DOHH2 (cell line): ENCODE measurements at regions not wholly inside any gene's neighbourhood (a gene's known extent, or its start where the extent isn't known, plus 50 kb on each side); places are given as distances from the start of the nearest gene placed in this dataset.

Experiments used
- H3F3A ChIP-seq: fragments of 200-600 bp; sonication (generic), shearing (Covaris generic); 2 replicates; pipeline ENCODE4 v1.6.0; 2016; ENCODE audit warnings: antibody characterized with exemption, mild to moderate bottlenecking; ENCODE audit not compliant: control insufficient read depth, insufficient read depth
- H3K27ac ChIP-seq: fragments of 200-600 bp; sonication (generic); 2 replicates; pipeline ENCODE4 v1.5.1; 2014; ENCODE audit warnings: low read depth, mild to moderate bottlenecking, low read length, moderate library complexity
- H3K27me3 ChIP-seq: fragments of 200-600 bp; sonication (generic); 2 replicates; pipeline ENCODE4 v1.6.1; 2014; ENCODE audit warnings: mild to moderate bottlenecking, low read length, mixed read lengths; ENCODE audit not compliant: control insufficient read depth
- H3K36me3 ChIP-seq: fragments of 200-600 bp; sonication (generic); 2 replicates; pipeline ENCODE4 v1.6.1; 2014; ENCODE audit warnings: mild to moderate bottlenecking, low read length, moderate library complexity, mixed read lengths; ENCODE audit not compliant: control insufficient read depth
- H3K4me1 ChIP-seq: fragments of 200-600 bp; sonication (generic); 2 replicates; pipeline ENCODE4 v1.6.1; 2014; ENCODE audit warnings: mild to moderate bottlenecking, low read length, mixed read lengths; ENCODE audit not compliant: control insufficient read depth
- H3K4me2 ChIP-seq: fragments of 200-600 bp; sonication (generic); 2 replicates; pipeline ENCODE4 v1.6.0; 2014; ENCODE audit warnings: mild to moderate bottlenecking, low read length, moderate library complexity
- H3K4me3 ChIP-seq: fragments of 200-600 bp; sonication (generic); 2 replicates; pipeline ENCODE4 v1.5.1; 2014; ENCODE audit warnings: mild to moderate bottlenecking, low read length, mixed read lengths
- H3K79me2 ChIP-seq: fragments of 200-600 bp; sonication (generic); 2 replicates; pipeline ENCODE4 v1.6.1; 2014; ENCODE audit warnings: mild to moderate bottlenecking, low read length, mixed read lengths; ENCODE audit not compliant: control insufficient read depth
- H3K9me2 ChIP-seq: fragments of 200-600 bp; sonication (generic); replicated peaks from 2 replicates; pipeline ENCODE4 v1.6.1; 2014; ENCODE audit warnings: mild to moderate bottlenecking, low read length, mixed read lengths; ENCODE audit not compliant: control insufficient read depth
- H3K9me3 ChIP-seq: fragments of 200-600 bp; sonication (generic); 2 replicates; pipeline ENCODE4 v1.6.1; 2014; ENCODE audit warnings: antibody characterized with exemption, low read length, mixed read lengths; ENCODE audit not compliant: control insufficient read depth, insufficient read depth
- H4K20me1 ChIP-seq: fragments of 200-600 bp; sonication (generic); 2 replicates; pipeline ENCODE4 v1.6.0; 2014; ENCODE audit warnings: low read depth, mild to moderate bottlenecking, antibody characterized with exemption, low read length, moderate library complexity; ENCODE audit not compliant: control insufficient read depth, insufficient read depth
- EZH2phosphoT487 ChIP-seq: fragments of 200-600 bp; sonication (generic); IDR thresholded peaks from 2 replicates; pipeline ENCODE4 v1.6.1; 2017; ENCODE audit warnings: borderline replicate concordance, mild to moderate bottlenecking, antibody characterized with exemption, low read length, moderate library complexity, mixed read lengths
- TF ChIP-seq, protein P1 (sequence below): fragments of 200-600 bp; sonication (generic); IDR thresholded peaks from one replicate; pipeline ENCODE4 v1.5.1; 2014; ENCODE audit warnings: antibody characterized with exemption, mild to moderate bottlenecking, low read depth, low read length; ENCODE audit not compliant: poor library complexity, severe bottlenecking

- no peaks in the 10 kb centered on the region for H3K9me2 ChIP-seq
- no peak overlapping the region for H3K4me3 ChIP-seq
- H3K4me2 ChIP-seq = no peak overlapping the region
- H3K27me3 ChIP-seq = peaks cover 5% of the 10 kb centered on the region; the same call in 1 of the 2 replicates
- TF ChIP-seq, protein P1, sequence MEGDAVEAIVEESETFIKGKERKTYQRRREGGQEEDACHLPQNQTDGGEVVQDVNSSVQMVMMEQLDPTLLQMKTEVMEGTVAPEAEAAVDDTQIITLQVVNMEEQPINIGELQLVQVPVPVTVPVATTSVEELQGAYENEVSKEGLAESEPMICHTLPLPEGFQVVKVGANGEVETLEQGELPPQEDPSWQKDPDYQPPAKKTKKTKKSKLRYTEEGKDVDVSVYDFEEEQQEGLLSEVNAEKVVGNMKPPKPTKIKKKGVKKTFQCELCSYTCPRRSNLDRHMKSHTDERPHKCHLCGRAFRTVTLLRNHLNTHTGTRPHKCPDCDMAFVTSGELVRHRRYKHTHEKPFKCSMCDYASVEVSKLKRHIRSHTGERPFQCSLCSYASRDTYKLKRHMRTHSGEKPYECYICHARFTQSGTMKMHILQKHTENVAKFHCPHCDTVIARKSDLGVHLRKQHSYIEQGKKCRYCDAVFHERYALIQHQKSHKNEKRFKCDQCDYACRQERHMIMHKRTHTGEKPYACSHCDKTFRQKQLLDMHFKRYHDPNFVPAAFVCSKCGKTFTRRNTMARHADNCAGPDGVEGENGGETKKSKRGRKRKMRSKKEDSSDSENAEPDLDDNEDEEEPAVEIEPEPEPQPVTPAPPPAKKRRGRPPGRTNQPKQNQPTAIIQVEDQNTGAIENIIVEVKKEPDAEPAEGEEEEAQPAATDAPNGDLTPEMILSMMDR = no peak
- no peak for TF ChIP-seq EZH2phosphoT487
- H3F3A ChIP-seq = no peaks in the 10 kb centered on the region
- H3K4me1 ChIP-seq = no peaks in the 10 kb centered on the region
- no peaks in the 10 kb centered on the region for H3K79me2 ChIP-seq
- no peaks in the 10 kb centered on the region for H3K36me3 ChIP-seq
- H3K27ac ChIP-seq = no peak overlapping the region
- H3K9me3 ChIP-seq = no peaks in the 10 kb centered on the region
- no peaks in the 10 kb centered on the region for H4K20me1 ChIP-seq
These were observed 79.4 kb upstream of the DNAJC10 start for GRCh38 chr2:182636699-182637098.

DNA sequence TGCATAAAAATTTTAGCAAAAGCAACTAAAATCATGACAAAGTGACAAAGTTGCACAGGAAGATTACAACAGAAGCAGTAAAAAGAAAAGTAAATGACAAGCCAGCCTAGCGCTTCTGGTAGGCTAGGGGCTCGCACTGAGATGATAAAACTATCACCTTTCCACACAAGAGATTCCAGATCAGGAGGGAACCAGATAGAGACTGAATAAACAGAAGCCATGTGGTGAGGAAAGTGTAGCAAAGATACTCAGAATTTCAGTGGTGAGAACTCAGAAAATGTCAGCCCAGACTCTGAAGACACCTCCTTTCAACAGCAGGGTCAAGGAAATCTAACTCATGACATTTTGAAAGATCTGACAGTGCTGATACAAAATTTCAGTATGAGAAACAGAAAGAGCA, 77.4 kb upstream of the DNAJC10 start:
- no peaks in the 10 kb centered on the region for H4K20me1 ChIP-seq
- H3K36me3 ChIP-seq = no peaks in the 10 kb centered on the region
- H3F3A ChIP-seq = no peaks in the 10 kb centered on the region
- H3K79me2 ChIP-seq = no peaks in the 10 kb centered on the region
- H3K9me3 ChIP-seq = no peaks in the 10 kb centered on the region
- no peak overlapping the region for H3K4me3 ChIP-seq
- TF ChIP-seq, protein P1 = no peak
- no peak for TF ChIP-seq EZH2phosphoT487
- no peaks in the 10 kb centered on the region for H3K27me3 ChIP-seq
- H3K9me2 ChIP-seq = no peaks in the 10 kb centered on the region
- H3K4me2 ChIP-seq = no peak overlapping the region
- no peak overlapping the region for H3K27ac ChIP-seq
- no peaks in the 10 kb centered on the region for H3K4me1 ChIP-seq

GRCh38 chr2:182639971-182640370, 76.1 kb upstream of the DNAJC10 start:
- H3K9me3 ChIP-seq = no peaks in the 10 kb centered on the region
- H4K20me1 ChIP-seq = no peaks in the 10 kb centered on the region
- no peak overlapping the region for H3K4me3 ChIP-seq
- no peak overlapping the region for H3K4me2 ChIP-seq
- TF ChIP-seq, protein P1 = no peak
- TF ChIP-seq EZH2phosphoT487 = no peak
- no peaks in the 10 kb centered on the region for H3K79me2 ChIP-seq
- no peaks in the 10 kb centered on the region for H3F3A ChIP-seq
- H3K4me1 ChIP-seq = no peaks in the 10 kb centered on the region
- H3K27me3 ChIP-seq = no peaks in the 10 kb centered on the region
- H3K27ac ChIP-seq = no peak overlapping the region
- no peaks in the 10 kb centered on the region for H3K36me3 ChIP-seq
- no peaks in the 10 kb centered on the region for H3K9me2 ChIP-seq

DNA sequence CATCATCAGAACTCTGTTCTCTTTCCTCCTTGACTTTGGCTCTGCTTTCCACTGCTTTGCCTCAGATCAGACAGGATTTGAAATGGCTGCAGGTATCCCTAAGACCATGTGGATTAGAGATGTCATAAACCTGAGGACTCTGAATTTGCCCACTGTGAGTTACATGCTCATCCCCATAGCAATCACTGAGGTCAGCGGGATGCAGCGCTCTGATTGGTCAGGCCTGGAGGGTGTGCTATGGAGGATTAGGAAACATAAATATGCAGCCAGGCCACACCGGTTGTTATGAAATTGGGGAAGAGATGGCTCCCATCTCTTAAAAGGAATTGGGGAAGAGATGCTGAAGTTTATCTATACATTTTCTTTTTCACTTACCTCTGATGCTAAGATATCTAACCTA, 73.7 kb upstream of the DNAJC10 start:
- Histone ChIP-seq H3K9me3 (no peaks in the 10 kb centered on the region), H3K9me2 (no peaks in the 10 kb centered on the region), H3K27ac (no peak overlapping the region), H3K4me1 (peaks cover 7% of the 10 kb centered on the region), H4K20me1 (no peaks in the 10 kb centered on the region), H3K36me3 (no peaks in the 10 kb centered on the region), H3K79me2 (no peaks in the 10 kb centered on the region), H3K27me3 (no peaks in the 10 kb centered on the region), H3K4me3 (no peak overlapping the region), H3K4me2 (no peak overlapping the region), H3F3A (no peaks in the 10 kb centered on the region)
- TF ChIP-seq EZH2phosphoT487 = no peak
- TF ChIP-seq, protein P1 = no peak
